ENCODE measurements at regions not wholly inside any gene's neighbourhood (a gene's known extent, or its start where the extent isn't known, plus 50 kb on each side); places are given as distances from the start of the nearest gene placed in this dataset.

DNA sequence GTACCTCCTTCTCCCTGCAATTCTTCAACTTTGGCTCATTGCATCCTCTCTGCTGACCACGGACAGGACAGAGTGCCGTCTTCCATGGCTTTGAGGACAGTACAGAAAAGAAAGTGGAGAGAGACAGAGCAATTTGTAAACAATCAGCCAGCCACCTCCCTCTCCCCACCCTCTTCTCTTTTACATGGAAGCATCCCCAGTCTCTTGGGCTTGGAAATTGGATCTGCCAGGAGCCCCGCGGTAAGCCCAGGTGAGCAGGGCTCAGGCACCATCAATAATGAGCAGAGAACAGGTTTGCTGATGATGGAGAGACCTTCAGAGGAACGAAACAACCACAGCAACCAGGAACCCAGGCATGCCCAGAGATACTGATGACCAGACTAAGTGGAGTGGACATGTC lies 194.9 kb upstream of the TNRC6C start:
- H3K9me3 ChIP-seq, result no peaks in the 10 kb centered on the region
- no peaks in the 10 kb centered on the region for H3K9me3 Mint-ChIP-seq
- H3K4me3 ChIP-seq (ENCODE audit: control insufficient read depth in 1 of 2, extremely low read depth in 1 of 2, low read length in 1 of 2), result no peak overlapping the region
- H3K4me1 ChIP-seq (ENCODE audit: control insufficient read depth in 1 of 2, extremely low read depth in 1 of 2, insufficient read depth in 2 of 2, low read length in 2 of 2), result no peaks in the 10 kb centered on the region
- ChIA-PET POLR2A (no interaction called here), CTCF (interaction anchor here in 1 of 2 donors (0.7 kb wide), 1 partner anchor 72 kb away, joined by 3 read pairs; no protein-coding TSS in a partner anchor)
- ATAC-seq (replicated peaks in 1 of 4), result no peak
- H3K27ac ChIP-seq (ENCODE audit: low read length), result no peak overlapping the region
- H3K27ac Mint-ChIP-seq, result no peak overlapping the region
- no peak overlapping the region for H3K4me3 Mint-ChIP-seq
- H3K27me3 Mint-ChIP-seq, result peaks cover 0 to 8% of the 10 kb centered on the region in 2 donors
- peaks cover 0 to 5% of the 10 kb centered on the region in 2 experiments for H3K27me3 ChIP-seq (replicated peaks in 1 of 2; ENCODE audit: control insufficient read depth in 2 of 2, extremely low read depth in 1 of 2, insufficient read depth in 2 of 2, low read length in 1 of 2)
- no peaks in the 10 kb centered on the region for H3K36me3 Mint-ChIP-seq
- no peak for DNase-seq
- H3K4me1 Mint-ChIP-seq, result no peaks in the 10 kb centered on the region
- no peaks in the 10 kb centered on the region for H3K36me3 ChIP-seq (ENCODE audit: control insufficient read depth in 2 of 2, extremely low read depth in 1 of 2, insufficient read depth in 1 of 2, low read length in 1 of 2)
- no CpG with 5 or more reads among the region's 5 CpGs for WGBS (ENCODE audit: insufficient coverage)

DNA sequence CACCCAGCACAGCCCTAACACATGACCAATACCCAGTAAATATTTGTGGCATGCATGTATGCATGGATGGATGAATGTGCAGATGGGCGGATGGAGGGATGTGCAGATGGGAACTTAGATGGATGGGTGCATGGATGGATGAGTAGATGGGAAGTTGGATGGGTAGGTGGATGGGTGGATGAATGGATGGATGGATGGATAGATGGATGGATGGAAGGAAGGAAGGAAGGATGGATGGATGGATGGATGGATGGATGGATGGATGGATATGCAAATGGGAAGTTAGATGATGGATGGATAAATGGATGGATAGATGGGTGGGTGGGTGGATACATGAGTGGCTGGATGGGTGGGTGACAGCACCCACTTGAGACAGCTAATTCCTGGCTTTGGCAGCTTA lies 193.2 kb upstream of the TNRC6C start:
- POLR2A ChIA-PET, result no interaction called here

DNA sequence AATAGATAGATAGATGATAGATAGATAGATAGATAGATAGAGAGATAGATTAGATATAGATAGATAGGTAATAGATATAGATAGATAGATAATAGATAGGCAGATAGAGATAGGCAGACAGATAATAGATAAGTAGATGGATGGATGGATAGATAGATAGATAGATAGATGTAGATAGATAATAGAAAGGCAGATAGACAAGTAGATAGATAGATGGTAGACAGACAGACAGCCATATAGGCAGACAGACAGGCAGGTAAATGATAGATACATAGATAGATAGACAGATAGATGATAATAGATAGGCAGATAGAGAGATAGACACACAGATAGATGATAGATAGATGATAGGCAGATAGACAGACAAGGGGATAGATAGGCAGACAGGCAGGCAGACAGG lies 191.4 kb upstream of the TNRC6C start:
- DNase-seq, result no peak

More for the DNA sequence above, 193.2 kb upstream of the TNRC6C start:
- CTCF ChIA-PET, result no interaction called here
- Mint-ChIP-seq H3K4me3 (no peak overlapping the region), H3K27me3 (peaks cover 0 to 8% of the 10 kb centered on the region in 2 donors), H3K4me1 (no peaks in the 10 kb centered on the region), H3K27ac (no peak overlapping the region), H3K9me3 (no peaks in the 10 kb centered on the region), H3K36me3 (no peaks in the 10 kb centered on the region)
- WGBS (ENCODE audit: insufficient coverage), result 100% methylated on average over 1 of the region's 1 CpG
- DNase-seq (no peak), ATAC-seq (replicated peaks in 1 of 4) (no peak)
- no peak overlapping the region for H3K27ac ChIP-seq (ENCODE audit: low read length)
- H3K9me3 ChIP-seq, result no peaks in the 10 kb centered on the region
- peaks cover 0 to 5% of the 10 kb centered on the region in 2 experiments for H3K27me3 ChIP-seq (replicated peaks in 1 of 2; ENCODE audit: control insufficient read depth in 2 of 2, extremely low read depth in 1 of 2, insufficient read depth in 2 of 2, low read length in 1 of 2)
- H3K4me3 ChIP-seq (ENCODE audit: control insufficient read depth in 1 of 2, extremely low read depth in 1 of 2, low read length in 1 of 2), result no peak overlapping the region
- H3K36me3 ChIP-seq (ENCODE audit: control insufficient read depth in 2 of 2, extremely low read depth in 1 of 2, insufficient read depth in 1 of 2, low read length in 1 of 2), result no peaks in the 10 kb centered on the region
- no peaks in the 10 kb centered on the region for H3K4me1 ChIP-seq (ENCODE audit: control insufficient read depth in 1 of 2, extremely low read depth in 1 of 2, insufficient read depth in 2 of 2, low read length in 2 of 2)

DNA sequence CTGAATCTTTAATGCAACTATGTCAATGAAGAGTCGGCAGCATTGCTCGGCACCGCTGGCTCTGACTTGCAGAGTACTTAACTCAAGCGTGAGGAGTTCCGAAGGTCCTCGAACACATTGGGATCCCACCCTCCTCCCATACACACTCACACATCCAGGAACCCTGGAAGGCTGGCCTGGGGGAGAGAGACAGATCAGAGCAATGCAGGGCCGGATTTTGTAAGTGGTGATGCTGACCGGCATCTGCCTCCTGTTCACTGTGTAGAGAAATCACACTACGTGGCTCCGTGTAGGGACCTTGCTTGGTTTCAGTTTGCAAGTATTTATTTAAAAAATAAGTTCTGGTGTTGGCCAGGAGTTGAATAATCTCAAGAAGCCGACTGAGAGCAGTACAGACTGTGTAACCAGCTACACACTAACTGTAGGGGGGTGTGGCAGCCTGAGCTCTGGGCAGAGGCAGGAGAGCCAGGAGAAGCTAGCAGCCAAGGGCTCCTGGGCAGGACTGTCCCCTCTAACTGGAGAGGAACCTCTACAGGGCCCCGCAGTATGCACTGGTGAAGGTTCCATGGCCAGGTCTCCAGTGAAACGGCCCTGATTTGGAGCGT lies 190.2 kb upstream of the TNRC6C start:
- 73% methylated on average over 6 of the region's 14 CpGs for WGBS (ENCODE audit: insufficient coverage)
- Histone ChIP-seq H3K36me3 (ENCODE audit: control insufficient read depth in 2 of 2, extremely low read depth in 1 of 2, insufficient read depth in 1 of 2, low read length in 1 of 2) (no peaks in the 10 kb centered on the region), H3K27me3 (replicated peaks in 1 of 2; ENCODE audit: control insufficient read depth in 2 of 2, extremely low read depth in 1 of 2, insufficient read depth in 2 of 2, low read length in 1 of 2) (peaks cover 0 to 7% of the 10 kb centered on the region in 2 experiments), H3K4me1 (ENCODE audit: control insufficient read depth in 1 of 2, extremely low read depth in 1 of 2, insufficient read depth in 2 of 2, low read length in 2 of 2) (peaks cover 0 to 14% of the 10 kb centered on the region in 2 experiments), H3K9me3 (no peaks in the 10 kb centered on the region), H3K27ac (ENCODE audit: low read length) (no peak overlapping the region), H3K4me3 (ENCODE audit: control insufficient read depth in 1 of 2, extremely low read depth in 1 of 2, low read length in 1 of 2) (no peak overlapping the region)
- ChIA-PET CTCF (interaction anchor here in 1 of 2 donors (0.6 kb wide), 1 partner anchor 244 kb away, joined by 4 read pairs; no protein-coding TSS in a partner anchor), POLR2A (interaction anchor here in 1 of 2 donors (0.6 kb wide), 1 partner anchor 945 kb away, joined by 12 read pairs; no protein-coding TSS in a partner anchor)
- H3K4me3 Mint-ChIP-seq, result no peak overlapping the region
- no peak overlapping the region for H3K27ac Mint-ChIP-seq
- H3K9me3 Mint-ChIP-seq, result no peaks in the 10 kb centered on the region
- H3K4me1 Mint-ChIP-seq, result peaks cover 12 to 14% (median 12%) of the 10 kb centered on the region in 3 donors
- no peaks in the 10 kb centered on the region for H3K36me3 Mint-ChIP-seq
- no peak for ATAC-seq (replicated peaks in 1 of 4)
- no peak for DNase-seq
- peaks cover 0 to 10% of the 10 kb centered on the region in 2 donors for H3K27me3 Mint-ChIP-seq

More for the DNA sequence above, 191.4 kb upstream of the TNRC6C start:
- Mint-ChIP-seq H3K36me3 (no peaks in the 10 kb centered on the region), H3K27me3 (peaks cover 0 to 9% of the 10 kb centered on the region in 2 donors), H3K4me3 (no peak overlapping the region), H3K27ac (no peak overlapping the region), H3K4me1 (peaks cover under 1 to 2% (median under 1%) of the 10 kb centered on the region in 3 donors), H3K9me3 (no peaks in the 10 kb centered on the region)
- Histone ChIP-seq H3K36me3 (ENCODE audit: control insufficient read depth in 2 of 2, extremely low read depth in 1 of 2, insufficient read depth in 1 of 2, low read length in 1 of 2) (no peaks in the 10 kb centered on the region), H3K4me3 (ENCODE audit: control insufficient read depth in 1 of 2, extremely low read depth in 1 of 2, low read length in 1 of 2) (no peak overlapping the region), H3K27ac (ENCODE audit: low read length) (no peak overlapping the region), H3K4me1 (ENCODE audit: control insufficient read depth in 1 of 2, extremely low read depth in 1 of 2, insufficient read depth in 2 of 2, low read length in 2 of 2) (peaks cover 0 to 2% of the 10 kb centered on the region in 2 experiments), H3K9me3 (no peaks in the 10 kb centered on the region), H3K27me3 (replicated peaks in 1 of 2; ENCODE audit: control insufficient read depth in 2 of 2, extremely low read depth in 1 of 2, insufficient read depth in 2 of 2, low read length in 1 of 2) (peaks cover 0 to 7% of the 10 kb centered on the region in 2 experiments)
- no peak for ATAC-seq (replicated peaks in 1 of 4)
- CTCF ChIA-PET, result no interaction called here
- POLR2A ChIA-PET, result no interaction called here

DNA sequence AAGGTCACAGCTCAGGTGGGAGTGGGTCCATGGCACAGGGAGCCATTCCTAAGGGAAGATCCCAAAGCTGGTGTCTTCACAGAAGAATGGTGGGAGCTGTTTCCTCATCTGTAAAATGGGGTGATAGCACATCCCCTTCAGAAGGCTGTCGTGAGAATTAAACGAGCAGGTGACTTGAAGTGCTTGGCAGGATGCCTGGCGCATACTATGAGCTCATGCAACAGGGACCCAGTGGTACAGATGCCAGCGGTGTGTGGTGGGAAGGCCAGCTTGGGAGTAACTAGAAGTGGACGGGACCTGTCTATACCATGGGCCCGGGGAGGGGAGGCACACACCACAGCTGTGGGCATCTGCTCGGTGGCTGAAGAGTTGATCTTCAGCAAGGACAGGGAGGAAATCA lies 189.3 kb upstream of the TNRC6C start:
- ATAC-seq (replicated peaks in 1 of 4), result no peak
- Histone ChIP-seq H3K9me3 (no peaks in the 10 kb centered on the region), H3K27me3 (replicated peaks in 1 of 2; ENCODE audit: control insufficient read depth in 2 of 2, extremely low read depth in 1 of 2, insufficient read depth in 2 of 2, low read length in 1 of 2) (peaks cover 0 to 5% of the 10 kb centered on the region in 2 experiments), H3K27ac (ENCODE audit: low read length) (no peak overlapping the region), H3K4me1 (ENCODE audit: control insufficient read depth in 1 of 2, extremely low read depth in 1 of 2, insufficient read depth in 2 of 2, low read length in 2 of 2) (peaks cover 0 to 14% of the 10 kb centered on the region in 2 experiments), H3K4me3 (ENCODE audit: control insufficient read depth in 1 of 2, extremely low read depth in 1 of 2, low read length in 1 of 2) (no peak overlapping the region), H3K36me3 (ENCODE audit: control insufficient read depth in 2 of 2, extremely low read depth in 1 of 2, insufficient read depth in 1 of 2, low read length in 1 of 2) (no peaks in the 10 kb centered on the region)
- no peak for DNase-seq
- Mint-ChIP-seq H3K27ac (no peak overlapping the region), H3K36me3 (no peaks in the 10 kb centered on the region), H3K4me3 (no peak overlapping the region), H3K9me3 (no peaks in the 10 kb centered on the region), H3K4me1 (peaks cover 13 to 17% (median 14%) of the 10 kb centered on the region in 3 donors), H3K27me3 (peaks cover 0 to 10% of the 10 kb centered on the region in 2 donors)
- ChIA-PET POLR2A (no interaction called here), CTCF (interaction anchor here in 1 of 2 donors (0.6 kb wide), 1 partner anchor 243 kb away, joined by 4 read pairs; no protein-coding TSS in a partner anchor)
- 70% methylated on average over 7 of the region's 7 CpGs for WGBS (ENCODE audit: insufficient coverage)

DNA sequence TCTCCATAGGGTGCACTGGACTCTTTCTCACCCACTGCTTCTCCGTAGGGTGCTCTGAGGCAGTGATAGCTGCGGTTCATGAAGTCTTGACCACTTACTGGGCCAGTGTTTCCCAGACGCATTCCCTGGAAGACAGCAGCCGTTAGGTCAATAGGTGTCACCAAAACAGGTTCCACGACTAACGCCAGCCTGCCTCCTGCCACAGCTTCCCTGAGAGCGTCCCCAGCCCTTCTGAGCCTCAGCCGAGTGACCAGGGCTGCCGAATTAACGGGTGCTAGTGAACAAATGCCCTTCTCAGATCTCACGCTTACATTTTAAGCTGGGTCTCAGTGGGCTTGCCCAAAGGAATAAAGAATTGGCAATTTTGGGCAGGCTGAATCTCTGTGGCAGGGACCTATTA lies 188.7 kb upstream of the TNRC6C start:
- Histone ChIP-seq H3K4me1 (ENCODE audit: control insufficient read depth in 1 of 2, extremely low read depth in 1 of 2, insufficient read depth in 2 of 2, low read length in 2 of 2) (peaks cover 0 to 14% of the 10 kb centered on the region in 2 experiments), H3K9me3 (no peaks in the 10 kb centered on the region), H3K27ac (ENCODE audit: low read length) (no peak overlapping the region), H3K36me3 (ENCODE audit: control insufficient read depth in 2 of 2, extremely low read depth in 1 of 2, insufficient read depth in 1 of 2, low read length in 1 of 2) (no peaks in the 10 kb centered on the region), H3K27me3 (replicated peaks in 1 of 2; ENCODE audit: control insufficient read depth in 2 of 2, extremely low read depth in 1 of 2, insufficient read depth in 2 of 2, low read length in 1 of 2) (peaks cover 0 to 4% of the 10 kb centered on the region in 2 experiments), H3K4me3 (ENCODE audit: control insufficient read depth in 1 of 2, extremely low read depth in 1 of 2, low read length in 1 of 2) (no peak overlapping the region)
- ChIA-PET CTCF (no interaction called here), POLR2A (no interaction called here)
- H3K27ac Mint-ChIP-seq, result no peak overlapping the region
- H3K4me3 Mint-ChIP-seq, result no peak overlapping the region
- H3K27me3 Mint-ChIP-seq, result peaks cover 0 to 9% of the 10 kb centered on the region in 2 donors
- H3K4me1 Mint-ChIP-seq, result peaks cover 14 to 17% (median 14%) of the 10 kb centered on the region in 3 donors
- no peak for ATAC-seq (replicated peaks in 1 of 4)
- no peak for DNase-seq
- no peaks in the 10 kb centered on the region for H3K36me3 Mint-ChIP-seq
- WGBS (ENCODE audit: insufficient coverage), result 91% methylated on average over 9 of the region's 11 CpGs
- no peaks in the 10 kb centered on the region for H3K9me3 Mint-ChIP-seq
